Mucosa of descending colon (tissue), 3 donors: ENCODE measurements at regions not wholly inside any gene's neighbourhood (a gene's known extent, or its start where the extent isn't known, plus 50 kb on each side); places are given as distances from the start of the nearest gene placed in this dataset.
A peak's percentile ranks its signal among the peaks of the same experiment; 100 is the strongest.

Source experiments
- ATAC-seq: fragments of 200-7000 bp; cut with Tn5 transposase; one replicate; pipeline ENCODE4 v1.9.1; 2020; ENCODE audit warnings: mild to moderate bottlenecking, moderate library complexity
- DNase-seq, 3 donors: peaks; one replicate each; pipeline ENCODE4 v3.0.0-alpha.2; 2020
- H3K36me3 ChIP-seq: fragments of 200-600 bp; one replicate; pipeline ENCODE4 v1.8.0; 2021; ENCODE audit warnings: low read depth, mild to moderate bottlenecking
- H3K4me1 ChIP-seq: fragments of 200-600 bp; one replicate; pipeline ENCODE4 v1.8.0; 2021; ENCODE audit warnings: low read depth, mild to moderate bottlenecking
- H3K4me3 ChIP-seq: fragments of 200-600 bp; one replicate; pipeline ENCODE4 v1.8.0; 2021; ENCODE audit warnings: mild to moderate bottlenecking
- H3K9me3 ChIP-seq: fragments of 200-600 bp; one replicate; pipeline ENCODE4 v1.8.0; 2021; ENCODE audit warnings: mild to moderate bottlenecking
- intact Hi-C, 2 donors: fragments of 100-400 bp; cut with DNase I in 1 of 2; cut with micrococcal nuclease in 1 of 2; formaldehyde crosslinking; loops; one replicate each; pipeline versions ENCODE4 v1.11.0 to v1.11.1; 2022; cut with DNase I, micrococcal nuclease
- TF ChIP-seq, protein P1 (sequence below): fragments of 200-600 bp; IDR thresholded peaks from one replicate; pipeline ENCODE4 v1.8.0; 2022; ENCODE audit warnings: antibody characterized with exemption, mild to moderate bottlenecking
- donor health status: DM: no; HTN: no; CAD: no; lungs with moderate emphysema.
- donor health status: DM: no; HTN: no; CAD: no.
- donor health status: DM: no; HTN: yes; CAD: no.

DNA sequence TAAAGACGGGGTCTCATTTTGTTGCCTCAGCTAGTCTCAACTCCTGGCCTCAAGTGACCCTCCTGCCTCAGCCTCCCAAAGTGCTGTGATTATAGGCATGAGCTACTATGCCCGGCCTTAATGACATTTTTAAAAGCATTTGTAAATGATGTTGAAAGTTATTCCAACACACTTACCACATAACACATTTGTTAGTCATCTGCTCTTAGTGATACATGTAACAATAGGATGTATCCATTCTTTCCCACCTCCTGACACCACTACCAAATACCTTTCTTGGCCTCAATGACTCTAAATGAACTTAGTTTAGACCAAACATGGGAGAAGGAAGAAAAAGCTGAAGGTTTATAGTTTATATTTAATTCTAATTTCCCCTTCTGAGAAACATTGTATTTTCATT, 59.8 kb upstream of the MEDAG start:
- no peaks in the 10 kb centered on the region for H3K36me3 ChIP-seq
- intact Hi-C loops, result no loop called here
- TF ChIP-seq, protein P1, sequence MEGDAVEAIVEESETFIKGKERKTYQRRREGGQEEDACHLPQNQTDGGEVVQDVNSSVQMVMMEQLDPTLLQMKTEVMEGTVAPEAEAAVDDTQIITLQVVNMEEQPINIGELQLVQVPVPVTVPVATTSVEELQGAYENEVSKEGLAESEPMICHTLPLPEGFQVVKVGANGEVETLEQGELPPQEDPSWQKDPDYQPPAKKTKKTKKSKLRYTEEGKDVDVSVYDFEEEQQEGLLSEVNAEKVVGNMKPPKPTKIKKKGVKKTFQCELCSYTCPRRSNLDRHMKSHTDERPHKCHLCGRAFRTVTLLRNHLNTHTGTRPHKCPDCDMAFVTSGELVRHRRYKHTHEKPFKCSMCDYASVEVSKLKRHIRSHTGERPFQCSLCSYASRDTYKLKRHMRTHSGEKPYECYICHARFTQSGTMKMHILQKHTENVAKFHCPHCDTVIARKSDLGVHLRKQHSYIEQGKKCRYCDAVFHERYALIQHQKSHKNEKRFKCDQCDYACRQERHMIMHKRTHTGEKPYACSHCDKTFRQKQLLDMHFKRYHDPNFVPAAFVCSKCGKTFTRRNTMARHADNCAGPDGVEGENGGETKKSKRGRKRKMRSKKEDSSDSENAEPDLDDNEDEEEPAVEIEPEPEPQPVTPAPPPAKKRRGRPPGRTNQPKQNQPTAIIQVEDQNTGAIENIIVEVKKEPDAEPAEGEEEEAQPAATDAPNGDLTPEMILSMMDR, result no peak

GRCh38 chr13:30846866-30847265, 59.2 kb upstream of the MEDAG start:
- Histone ChIP-seq H3K4me3 (no peak overlapping the region), H3K4me1 (no peaks in the 10 kb centered on the region), H3K36me3 (no peaks in the 10 kb centered on the region), H3K9me3 (no peaks in the 10 kb centered on the region)
- ATAC-seq, result no peak
- intact Hi-C loops, result no loop called here
- TF ChIP-seq, protein P1, result no peak
- DNase-seq, result no peak

More for the DNA sequence above, 59.8 kb upstream of the MEDAG start:
- Histone ChIP-seq H3K4me1 (no peaks in the 10 kb centered on the region), H3K4me3 (no peak overlapping the region), H3K9me3 (no peaks in the 10 kb centered on the region)
- ATAC-seq, result no peak
- DNase-seq, result no peak

DNA sequence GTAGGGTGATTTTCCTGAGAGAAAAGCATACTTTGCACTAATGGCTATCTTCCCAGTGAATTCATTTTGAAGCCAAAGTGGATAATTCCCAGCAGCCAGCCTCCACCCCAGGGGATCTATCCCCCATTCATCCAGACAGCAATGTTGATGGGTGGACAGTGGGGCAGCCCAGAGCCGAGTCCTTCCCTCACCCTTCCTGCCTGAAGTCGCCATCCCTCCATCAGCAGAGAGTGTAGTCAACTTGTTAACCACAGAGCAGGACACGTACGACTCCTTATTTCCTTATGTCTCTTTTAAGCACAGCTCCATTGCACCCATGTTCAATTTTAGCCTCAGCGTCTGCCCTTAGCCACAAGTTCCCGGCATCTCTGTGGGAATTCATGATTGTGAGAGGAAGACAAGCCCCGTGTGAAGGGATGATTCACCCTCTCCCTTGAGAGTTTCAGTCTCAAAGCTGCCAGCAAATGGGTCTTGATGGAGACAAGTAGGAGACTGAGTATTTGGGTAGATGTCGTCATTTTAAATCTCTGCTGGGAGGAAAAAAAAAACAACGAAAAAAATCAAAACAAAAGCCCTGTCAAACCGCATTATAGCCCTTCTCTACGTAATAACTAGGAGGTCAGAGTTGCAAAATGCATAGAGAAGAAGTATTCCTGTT, 58.3 kb upstream of the MEDAG start:
- Histone ChIP-seq H3K9me3 (no peaks in the 10 kb centered on the region), H3K4me3 (no peak overlapping the region), H3K4me1 (no peaks in the 10 kb centered on the region), H3K36me3 (no peaks in the 10 kb centered on the region)
- TF ChIP-seq, protein P1, result no peak
- ATAC-seq, result peak; percentile 44
- DNase-seq, result peak in 1 of 3 donors; percentile 21
- intact Hi-C loops, result no loop called here

DNA sequence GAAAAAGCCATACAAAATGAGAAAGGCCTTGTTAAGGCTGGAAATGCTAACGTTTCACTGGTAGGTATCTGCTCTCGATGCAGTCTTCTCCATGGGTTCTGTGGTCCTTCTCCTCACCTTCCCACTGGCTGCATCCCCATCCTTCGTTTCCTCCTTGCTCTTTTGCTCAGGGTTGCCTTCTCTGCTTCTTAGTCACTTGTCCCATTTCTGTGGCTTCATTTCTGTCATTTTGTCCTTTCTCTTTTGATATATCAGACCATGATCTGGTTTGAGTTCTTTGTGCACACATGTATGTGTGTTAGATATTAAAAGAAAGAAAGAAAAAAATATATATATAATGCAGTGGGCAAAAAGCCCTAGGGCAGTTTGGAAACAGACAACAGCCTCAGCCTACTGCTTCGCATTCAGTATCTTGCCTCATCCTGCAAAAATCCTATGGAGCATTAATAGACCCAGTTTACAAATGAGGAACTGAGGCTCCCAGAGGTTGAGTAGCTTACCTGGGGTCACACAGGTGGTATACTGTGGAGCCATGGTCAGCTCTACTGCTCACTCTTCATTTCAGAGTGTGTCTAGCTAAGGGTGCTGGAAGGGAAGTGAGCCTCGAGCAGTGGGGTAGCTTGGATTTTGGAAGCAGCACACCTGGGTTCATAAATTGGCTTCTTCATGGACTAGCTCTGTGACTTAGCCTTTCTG, 57.6 kb upstream of the MEDAG start:
- ATAC-seq, result no peak
- Histone ChIP-seq H3K36me3 (no peaks in the 10 kb centered on the region), H3K4me1 (no peaks in the 10 kb centered on the region), H3K4me3 (no peak overlapping the region), H3K9me3 (no peaks in the 10 kb centered on the region)
- intact Hi-C loops, result no loop called here
- TF ChIP-seq, protein P1, result no peak
- DNase-seq, result no peak

DNA sequence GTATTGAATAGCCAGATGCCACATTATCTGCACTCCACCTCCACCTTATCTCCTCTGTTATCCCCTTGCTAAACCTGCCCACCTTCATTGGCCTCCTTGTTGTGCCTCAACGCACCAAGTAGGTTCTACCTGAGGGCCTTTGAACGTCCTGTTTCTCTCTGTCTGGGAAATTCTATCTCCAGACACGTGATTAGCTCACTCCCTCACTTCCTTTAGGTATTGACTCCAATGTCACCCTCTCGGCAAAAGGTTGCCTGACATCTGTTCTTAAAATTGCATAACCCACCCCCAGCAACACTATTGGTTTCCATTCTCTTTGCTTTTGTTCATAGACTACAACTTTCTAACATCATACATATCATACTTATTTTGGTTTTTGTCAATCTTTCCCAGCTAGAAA, 56.5 kb upstream of the MEDAG start:
- no peaks in the 10 kb centered on the region for H3K9me3 ChIP-seq
- ATAC-seq (no peak), DNase-seq (no peak)
- intact Hi-C loops, result no loop called here
- H3K36me3 ChIP-seq, result no peaks in the 10 kb centered on the region
- H3K4me3 ChIP-seq, result no peak overlapping the region
- TF ChIP-seq, protein P1, result no peak
- H3K4me1 ChIP-seq, result no peaks in the 10 kb centered on the region
